ENCODE measurements at regions not wholly inside any gene's neighbourhood (a gene's known extent, or its start where the extent isn't known, plus 50 kb on each side); places are given as distances from the start of the nearest gene placed in this dataset.

DNA sequence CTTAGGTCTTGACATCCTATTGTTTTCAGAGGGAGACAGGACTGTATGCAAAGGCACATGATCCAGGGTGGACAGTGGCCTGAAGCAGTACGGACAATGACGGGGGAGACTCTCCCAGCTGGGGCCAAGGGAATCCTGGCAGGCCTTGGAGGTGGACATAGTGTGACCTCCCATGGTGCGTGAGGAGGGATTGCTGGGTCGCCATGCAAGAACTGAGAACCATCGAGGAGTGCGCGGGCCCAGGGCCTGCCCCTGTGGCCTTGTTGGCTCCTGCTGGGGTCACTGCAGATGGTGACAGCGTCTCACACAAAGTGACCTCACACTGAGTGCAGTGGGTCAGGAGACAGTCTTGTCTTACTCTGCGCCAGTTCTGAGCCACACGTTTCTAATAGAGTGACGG is 192.4 kb downstream of the GADD45G start:
- TF ChIP-seq, protein P1, sequence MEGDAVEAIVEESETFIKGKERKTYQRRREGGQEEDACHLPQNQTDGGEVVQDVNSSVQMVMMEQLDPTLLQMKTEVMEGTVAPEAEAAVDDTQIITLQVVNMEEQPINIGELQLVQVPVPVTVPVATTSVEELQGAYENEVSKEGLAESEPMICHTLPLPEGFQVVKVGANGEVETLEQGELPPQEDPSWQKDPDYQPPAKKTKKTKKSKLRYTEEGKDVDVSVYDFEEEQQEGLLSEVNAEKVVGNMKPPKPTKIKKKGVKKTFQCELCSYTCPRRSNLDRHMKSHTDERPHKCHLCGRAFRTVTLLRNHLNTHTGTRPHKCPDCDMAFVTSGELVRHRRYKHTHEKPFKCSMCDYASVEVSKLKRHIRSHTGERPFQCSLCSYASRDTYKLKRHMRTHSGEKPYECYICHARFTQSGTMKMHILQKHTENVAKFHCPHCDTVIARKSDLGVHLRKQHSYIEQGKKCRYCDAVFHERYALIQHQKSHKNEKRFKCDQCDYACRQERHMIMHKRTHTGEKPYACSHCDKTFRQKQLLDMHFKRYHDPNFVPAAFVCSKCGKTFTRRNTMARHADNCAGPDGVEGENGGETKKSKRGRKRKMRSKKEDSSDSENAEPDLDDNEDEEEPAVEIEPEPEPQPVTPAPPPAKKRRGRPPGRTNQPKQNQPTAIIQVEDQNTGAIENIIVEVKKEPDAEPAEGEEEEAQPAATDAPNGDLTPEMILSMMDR (IDR thresholded peaks at IDR 0.05), result no peak
- TF ChIP-seq EP300 (IDR thresholded peaks at IDR 0.05; ENCODE audit: low read depth) (no peak), POLR2AphosphoS5 (IDR thresholded peaks at IDR 0.05) (no peak), POLR2A (IDR thresholded peaks at IDR 0.05) (no peak)
